HG02798 (cell line): ENCODE measurements at regions not wholly inside any gene's neighbourhood (a gene's known extent, or its start where the extent isn't known, plus 50 kb on each side); places are given as distances from the start of the nearest gene placed in this dataset.
"Not testable (repeated sequence)": the region's sequence is repeated elsewhere in the genome, so short reads cannot be mapped to it uniquely, and the experiment has no call there.

Source experiments
- ATAC-seq: cut with Tn5 transposase; IDR thresholded peaks from one replicate; pipeline ENCODE4 v1.9.1; 2021; ENCODE audit warnings: mild to moderate bottlenecking; ENCODE audit not compliant: unreplicated experiment, poor library complexity

DNA sequence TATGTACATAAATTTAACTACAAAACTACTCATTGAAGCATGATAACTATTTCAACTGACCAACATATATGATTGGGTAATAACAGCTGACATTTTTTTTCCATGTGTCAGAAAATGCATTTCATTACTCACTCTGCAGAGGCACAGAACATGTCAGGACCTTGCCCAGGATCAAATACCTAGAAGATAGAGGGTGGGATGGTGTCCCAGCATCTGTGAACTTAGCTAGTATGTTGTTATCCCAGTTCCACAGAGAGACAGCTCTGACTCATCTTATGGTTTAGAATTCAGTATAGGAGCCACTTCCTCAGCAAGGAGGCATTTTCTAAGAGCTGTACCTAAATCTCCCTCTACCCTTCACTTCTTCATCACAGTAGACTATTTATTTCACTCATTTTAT lies 1198.6 kb upstream of the ACO1 start:
- ATAC-seq = no peak

DNA sequence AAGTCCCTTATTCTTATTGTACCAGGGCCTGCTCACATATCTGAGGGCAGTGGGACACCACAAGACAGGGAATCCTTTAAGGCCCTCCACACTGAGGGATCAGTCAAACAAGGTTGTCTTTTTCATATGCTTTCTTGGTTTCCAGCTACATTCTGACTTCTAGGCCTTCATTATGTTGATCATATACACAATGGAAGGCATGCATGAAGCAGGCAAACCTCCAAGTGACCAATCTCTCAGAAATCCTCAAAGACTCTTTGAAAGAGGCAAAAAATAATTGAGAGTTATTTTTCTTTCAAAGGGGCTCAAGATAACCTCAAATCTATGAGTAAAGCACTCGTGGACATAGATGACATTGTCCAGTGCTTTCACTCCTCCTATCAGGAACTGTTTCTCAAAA lies 1195.9 kb upstream of the ACO1 start:
- no peak for ATAC-seq

DNA sequence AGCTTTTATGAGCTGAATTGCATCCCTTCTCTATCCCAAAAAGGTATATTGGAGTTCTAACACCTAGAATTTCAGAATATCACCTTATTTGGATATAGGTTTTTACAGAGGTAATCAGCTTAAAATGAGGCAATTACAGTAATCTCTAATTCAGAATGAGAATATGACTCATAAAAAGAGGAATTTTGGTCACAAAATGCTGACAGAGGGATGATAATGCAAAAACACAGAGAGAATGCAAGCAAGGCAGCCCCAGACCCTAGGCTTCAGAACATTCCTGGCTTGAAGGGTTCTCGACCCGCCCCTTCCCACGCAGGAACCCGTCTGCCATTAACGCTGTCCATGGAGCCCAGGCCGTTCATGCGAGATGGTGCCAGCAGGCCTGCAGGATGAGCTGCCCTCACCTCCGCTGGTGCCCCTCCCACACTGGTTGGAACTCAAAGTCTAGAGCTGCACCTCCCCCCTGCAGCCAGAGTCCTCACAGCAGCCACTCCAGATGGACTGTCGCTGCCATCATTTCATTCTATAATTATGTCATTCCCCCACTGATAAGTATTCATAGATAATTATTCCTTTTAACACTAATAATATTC lies 1173.4 kb upstream of the ACO1 start:
- peak; percentile 81 for ATAC-seq

DNA sequence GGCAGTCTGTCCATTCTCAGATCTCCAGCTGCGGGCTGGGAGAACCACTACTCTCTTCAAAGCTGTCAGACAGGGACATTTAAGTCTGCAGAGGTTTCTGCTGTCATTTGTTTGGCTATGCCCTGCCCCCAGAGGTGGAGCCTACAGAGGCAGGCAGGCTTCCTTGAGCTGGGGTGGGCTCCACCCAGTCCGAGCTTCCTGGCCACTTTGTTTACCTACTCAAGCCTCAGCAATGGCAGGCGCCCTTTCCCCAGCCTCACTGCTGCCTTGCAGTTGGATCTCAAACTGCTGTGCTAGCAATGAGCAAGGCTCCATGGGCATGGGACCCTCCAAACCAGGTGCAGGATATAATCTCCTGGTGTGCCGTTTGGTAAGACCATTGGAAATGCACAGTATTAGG lies 1154.5 kb upstream of the ACO1 start:
- ATAC-seq = not testable (repeated sequence)

DNA sequence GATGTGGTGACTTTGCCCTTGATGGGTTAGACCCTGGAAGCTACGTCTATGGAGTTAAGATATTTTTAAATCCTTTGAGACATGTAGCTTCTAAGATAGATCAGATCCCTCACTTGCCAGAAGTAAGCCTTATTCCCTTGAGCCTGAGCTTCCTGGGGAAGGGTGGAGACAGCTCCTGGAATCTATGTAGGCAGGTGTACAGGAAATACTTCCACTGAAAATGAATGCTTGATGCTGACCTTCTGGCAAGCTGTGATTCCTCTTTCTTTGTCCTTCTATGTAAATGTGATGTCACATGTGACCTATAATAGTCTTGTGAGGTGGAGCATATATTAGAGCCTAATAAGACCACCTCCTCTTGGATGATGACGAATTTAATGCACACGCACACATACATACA lies 1152.0 kb upstream of the ACO1 start:
- no peak for ATAC-seq

DNA sequence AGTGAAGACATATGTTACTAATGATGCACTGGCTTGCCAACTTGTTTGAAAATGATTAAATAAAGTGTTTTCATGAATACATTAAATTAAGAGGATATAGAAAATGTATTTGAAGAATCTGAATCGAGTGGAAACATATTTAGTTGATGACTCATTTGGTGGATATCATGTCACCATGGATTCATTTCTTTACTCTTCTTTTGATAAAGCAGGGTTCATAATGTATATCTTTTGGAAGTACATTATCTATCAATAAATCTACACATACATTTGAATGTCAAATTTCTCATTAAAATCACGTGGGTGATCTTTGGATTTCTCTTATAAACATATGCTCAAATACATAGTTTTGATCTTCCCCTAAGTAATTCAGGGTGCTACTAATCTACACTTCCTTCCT lies 1148.1 kb upstream of the ACO1 start:
- no peak for ATAC-seq

DNA sequence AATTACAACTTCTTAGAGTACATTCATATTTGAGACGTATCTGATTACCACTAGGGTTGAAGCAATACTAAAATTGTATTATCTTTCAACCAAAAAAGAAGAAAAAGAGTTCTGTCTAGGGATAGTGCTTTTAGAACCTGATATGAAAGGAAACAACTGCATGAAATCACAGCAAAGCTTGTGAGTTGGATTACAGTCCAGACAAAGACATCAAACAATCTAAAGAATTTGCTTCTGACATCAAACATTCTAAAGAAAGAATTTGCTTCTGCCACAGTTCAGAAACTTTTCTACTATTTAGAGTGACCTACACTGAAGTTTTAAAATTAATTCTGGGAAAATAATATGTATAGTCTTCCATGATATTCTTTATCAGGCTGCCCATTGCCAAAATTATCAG lies 1141.1 kb upstream of the ACO1 start:
- no peak for ATAC-seq

DNA sequence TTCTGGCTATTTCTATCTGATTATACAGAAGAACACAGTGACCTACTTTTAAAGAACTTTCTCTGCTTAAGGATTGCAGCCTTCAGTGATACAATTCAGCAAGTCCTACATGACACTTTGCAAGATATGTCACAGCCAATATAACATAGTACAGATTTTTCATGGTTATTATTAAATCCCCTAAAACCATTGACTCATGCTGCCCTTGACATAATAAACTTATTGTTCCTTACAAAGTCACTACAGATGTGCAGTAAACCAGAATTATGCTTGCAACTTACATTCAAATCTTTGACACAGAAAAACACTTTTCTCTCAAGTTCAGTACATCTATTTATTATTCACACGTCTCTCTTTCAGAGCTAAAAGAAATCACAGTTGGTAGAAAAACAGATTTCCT lies 1136.3 kb upstream of the ACO1 start:
- ATAC-seq = no peak

DNA sequence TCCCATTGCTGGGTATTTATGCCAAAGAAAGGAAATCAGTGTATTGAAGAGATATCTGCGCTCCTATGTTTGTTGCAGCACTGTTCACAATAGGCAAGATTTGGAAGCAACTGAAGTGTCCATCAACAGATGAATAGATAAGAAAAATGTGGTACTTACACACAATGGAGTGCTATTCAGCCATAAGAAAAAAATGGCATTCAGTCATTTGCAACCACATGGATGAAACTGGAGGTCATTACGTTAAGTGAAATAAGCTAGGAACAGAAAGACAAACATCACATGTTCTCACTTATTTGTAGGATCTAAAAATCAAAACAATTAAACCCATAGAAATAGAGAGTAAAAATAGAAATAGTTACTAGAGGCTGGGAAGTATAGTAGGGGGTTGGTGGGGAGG lies 1133.1 kb upstream of the ACO1 start:
- no peak for ATAC-seq

DNA sequence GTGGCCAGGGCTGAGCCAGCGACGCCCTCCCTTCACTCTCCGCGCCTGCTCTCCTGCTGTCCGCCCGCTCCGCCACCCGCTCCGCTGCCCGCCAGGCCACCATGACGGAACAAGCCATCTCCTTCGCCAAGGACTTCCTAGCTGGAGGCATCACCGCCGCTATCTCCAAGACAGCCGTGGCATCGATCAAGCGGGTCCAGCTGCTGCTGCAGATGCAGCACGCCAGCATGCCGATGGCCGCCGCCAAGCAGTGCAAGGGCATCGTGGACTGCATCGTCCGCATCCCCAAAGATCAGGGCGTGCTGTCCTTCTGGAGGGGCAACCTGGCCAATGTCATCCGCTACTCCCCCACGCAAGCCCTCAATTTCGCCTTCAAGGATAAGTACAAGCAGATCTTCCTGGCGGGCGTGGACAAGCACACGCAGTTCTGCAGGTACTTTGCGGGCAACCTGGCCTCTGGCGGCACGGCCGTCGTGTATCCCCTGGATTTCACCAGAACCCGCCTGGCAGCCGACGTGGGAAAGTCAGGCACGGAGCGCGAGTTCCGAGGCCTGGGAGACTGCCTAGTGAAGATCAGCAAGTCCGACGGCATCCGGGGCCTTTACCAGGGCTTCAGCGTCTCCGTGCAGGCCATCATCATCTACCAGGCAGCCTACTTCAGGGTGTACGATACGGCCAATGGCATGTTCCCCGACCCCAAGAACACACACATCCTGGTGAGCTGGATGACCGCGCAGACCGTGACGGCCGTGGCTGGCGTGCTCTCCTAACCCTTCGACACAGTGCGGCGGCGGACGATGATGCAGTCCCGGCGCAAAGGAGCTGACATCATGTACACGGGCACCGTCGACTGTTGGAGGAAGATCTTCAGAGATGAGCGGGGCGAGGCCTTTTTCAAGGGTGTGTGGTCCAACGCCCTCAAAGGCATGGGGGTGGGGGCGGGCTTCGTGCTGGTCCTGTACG lies 1130.4 kb upstream of the ACO1 start:
- ATAC-seq = no peak

DNA sequence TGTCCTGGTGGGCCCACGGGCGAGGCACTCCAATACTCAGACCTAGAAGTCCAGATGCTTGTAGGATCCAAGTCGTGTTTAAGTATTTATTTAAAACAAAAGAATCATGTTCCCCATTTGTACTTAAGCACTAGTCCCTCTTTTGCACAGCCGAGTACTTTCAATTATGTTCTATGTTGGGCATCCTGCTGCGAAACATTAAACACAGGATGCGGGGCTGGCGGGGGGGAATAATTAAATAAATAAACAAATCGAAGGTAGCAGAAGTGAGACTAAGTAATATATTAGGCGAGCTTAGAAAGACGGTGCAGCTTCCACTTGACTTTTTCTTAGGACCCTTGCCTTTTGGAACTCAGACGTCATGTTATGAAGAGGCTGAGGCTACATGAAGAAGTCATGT lies 1129.2 kb upstream of the ACO1 start:
- no peak for ATAC-seq

DNA sequence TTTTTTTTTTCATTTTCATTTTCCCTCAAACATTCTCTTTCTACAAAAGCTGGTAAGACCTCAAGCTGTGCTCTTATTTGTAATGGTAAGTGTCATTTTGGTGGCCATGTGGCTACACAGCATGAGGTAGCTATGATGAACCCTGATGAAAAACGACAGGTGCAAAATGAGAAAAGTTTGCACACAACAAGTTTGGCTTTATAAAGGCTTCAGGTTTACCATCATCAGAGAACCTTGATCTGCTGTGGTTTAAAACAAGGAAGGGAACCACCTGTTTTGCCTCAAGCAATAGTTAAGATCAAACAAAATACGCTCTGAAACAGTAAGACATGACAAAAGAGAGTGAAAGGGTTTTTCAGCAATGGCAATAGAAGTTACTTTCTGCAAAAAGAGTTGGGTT lies 1124.6 kb upstream of the ACO1 start:
- no peak for ATAC-seq

DNA sequence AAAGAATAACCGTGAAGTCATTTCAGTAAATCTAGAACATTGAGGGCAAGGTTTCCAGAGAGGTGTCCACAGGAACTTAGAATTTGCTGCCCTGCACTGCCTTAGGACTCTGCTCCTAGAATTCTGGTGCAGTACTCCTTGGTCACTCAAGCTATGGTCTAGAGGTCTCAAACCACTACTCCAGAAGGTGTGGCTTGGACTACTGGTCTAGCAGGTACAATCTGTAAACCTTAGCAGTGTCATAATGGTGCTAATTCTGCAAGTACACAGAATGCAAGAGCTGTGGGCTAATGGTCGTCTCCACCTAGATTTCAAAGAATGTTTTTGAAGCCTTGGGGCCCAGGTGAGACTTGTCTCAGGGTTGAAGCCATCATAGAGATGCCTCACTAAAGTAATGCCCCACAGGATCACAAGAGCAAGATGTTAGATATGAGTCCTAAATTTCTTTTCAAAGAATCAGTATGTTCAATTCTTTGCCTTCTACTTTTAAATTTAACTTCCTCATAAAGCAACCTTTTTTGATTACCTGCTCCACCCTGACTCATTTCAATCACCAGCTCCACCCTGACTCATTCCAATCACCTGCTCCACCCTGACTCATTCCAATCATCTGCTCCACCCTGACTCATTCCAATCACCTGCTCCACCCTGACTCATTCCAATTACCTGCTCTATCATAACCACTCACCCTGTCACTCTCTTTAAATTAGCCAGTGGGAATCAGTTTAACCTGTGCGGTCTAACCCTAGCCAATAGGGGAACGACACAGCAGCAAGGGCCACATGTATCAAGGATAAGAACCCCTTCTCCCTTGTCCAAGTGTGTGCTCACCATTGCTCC lies 1111.8 kb upstream of the ACO1 start:
- no peak for ATAC-seq

DNA sequence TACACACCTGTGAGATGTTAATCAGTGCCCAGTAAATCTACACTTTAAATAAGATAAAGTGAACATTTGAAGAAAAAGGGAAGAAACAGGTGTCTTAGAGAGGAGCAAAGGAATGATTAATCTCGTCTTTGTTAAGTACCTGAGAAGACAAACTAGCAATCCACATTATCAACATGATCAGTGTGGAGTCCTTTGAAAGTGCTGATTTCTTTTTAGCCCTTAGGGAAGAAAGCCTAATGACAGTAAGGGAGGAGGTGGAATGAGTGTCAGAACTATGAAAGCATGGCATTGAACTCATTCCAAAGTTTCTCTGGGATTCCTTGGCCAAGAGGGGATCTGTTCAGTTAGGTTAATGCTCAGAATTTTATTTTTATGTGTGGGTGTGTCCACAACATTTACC lies 1109.0 kb upstream of the ACO1 start:
- ATAC-seq = no peak

DNA sequence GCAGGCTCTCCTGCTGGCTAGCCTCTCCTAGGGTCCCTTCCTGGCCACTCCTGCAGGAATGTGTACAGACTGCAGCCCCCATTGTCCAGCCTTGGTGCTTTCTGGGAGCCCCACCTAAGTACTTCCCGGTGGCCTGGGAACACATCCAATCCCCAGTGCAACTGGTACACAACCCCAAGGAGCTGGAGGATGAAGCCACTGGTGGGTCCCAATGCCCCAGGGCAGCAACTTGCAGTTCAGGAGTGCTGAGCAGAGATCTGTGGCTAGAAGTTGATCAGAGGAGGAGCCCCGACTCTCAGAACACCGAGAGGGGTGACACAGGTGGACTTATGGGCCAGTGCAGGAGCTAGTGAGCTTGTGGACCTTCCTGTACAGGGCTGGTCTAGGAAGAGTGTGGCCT lies 1093.7 kb upstream of the ACO1 start:
- no peak for ATAC-seq

DNA sequence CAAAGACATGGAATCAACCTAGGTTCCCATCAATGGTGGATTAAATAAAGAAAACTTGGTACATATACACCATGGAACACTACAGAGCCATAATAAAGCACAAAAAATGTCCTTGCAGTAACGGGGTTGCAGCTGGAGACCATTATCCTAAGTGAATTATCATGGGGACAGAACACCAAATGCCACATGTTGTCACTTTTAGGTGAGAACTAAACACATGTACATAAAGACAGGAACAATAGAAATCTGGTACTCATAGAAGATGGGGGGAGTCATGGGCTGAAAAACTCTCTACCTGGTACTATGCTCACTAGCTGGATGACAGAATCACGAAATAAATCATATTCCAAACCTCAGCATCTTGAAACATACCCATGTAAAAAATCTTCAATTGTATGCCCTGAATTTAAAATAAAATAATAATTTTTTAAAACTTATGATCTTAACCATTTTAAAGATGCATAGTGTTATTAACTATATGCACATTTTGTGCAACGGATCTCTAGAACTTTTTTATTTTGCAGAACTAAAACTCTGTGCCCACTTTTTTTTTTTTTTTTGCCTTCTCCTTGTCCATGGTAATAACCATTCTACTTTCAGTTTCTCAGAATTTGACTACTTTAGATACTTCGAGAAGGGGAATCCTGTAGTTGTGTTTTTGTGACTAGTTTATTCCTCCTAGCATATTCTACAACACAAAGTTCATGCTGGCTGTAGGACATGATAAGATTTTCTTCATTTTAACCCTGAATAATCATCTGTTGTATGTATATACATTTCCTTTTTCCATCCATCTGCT lies 1081.6 kb upstream of the ACO1 start:
- ATAC-seq = peak; percentile 83

DNA sequence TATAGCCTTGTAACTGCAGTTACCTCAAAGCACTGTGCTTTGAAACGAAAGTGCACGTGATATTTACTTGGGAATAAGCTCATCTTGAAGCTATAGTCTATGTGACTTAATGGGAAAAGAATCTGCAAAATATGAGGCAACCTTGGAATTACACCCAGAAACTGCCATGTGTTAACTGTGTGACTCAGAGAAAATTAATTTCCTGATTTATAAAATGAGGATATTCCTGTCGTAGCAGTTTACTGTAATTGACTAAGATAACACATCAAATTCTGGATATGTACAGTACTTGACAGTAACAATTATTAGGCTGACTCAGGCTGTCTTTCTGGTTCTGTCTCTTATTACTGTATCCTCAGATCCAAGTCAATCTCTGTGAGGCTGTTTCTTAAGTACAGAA lies 1079.9 kb upstream of the ACO1 start:
- no peak for ATAC-seq

DNA sequence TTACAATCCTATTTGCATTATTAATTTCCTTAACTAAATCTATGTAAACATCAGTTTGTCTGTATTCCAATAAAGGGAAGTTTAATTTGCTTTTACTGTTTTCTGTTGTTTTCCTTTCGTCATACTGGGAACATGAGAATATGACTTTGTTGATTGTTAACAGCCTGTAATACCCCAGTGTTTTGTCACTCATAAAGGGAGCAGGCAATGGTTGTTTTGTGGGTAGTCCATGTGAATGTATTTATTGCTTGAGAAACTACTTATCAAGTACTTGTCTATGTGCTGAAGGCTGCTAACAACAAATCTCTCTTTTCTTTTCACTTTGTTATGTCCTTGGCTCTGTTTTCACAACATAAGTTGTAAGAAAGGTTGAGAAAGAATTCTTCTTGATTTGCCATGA lies 1070.2 kb upstream of the ACO1 start:
- no peak for ATAC-seq

DNA sequence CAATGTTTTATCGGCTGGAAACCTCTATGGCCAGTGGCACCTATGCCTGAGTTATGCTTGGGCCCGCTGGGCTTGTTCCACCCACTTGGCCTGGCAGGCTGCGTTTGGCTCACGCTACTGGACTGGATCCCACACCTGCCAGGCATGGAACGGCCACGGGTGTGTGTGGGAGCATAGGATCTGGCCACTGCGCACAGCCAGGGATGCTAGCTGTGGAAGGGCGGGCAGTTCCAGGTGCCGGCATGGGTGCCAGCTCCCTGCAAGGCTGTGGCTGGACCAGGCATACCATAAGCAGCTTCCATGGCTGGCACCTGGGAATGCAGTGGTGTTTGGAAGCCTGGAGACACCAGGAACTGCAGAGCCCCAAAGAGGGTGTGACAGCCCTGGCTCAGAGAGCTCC lies 1063.9 kb upstream of the ACO1 start:
- ATAC-seq = no peak

DNA sequence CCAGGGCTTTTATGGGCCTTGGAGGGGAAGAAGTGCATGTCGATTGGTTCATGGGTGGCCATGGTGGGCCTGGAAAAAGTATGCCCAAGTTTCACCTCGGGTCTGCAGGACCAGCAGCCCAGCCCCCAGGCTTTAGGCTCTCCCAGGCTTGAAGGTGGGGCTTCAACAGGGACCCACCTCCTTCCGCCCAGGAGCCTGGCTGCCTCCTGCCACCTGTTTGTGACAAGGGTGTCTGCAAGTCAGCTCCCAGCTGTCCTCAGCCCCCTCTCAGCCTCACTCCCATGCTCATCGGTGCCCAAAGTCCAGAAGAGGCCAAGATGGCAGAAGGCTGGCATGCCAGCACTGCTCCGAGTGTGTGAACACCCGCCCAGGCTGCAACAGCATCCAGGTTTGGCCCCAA lies 1063.2 kb upstream of the ACO1 start:
- no peak for ATAC-seq
